Natural killer cell (primary cell): ENCODE measurements at regions not wholly inside any gene's neighbourhood (a gene's known extent, or its start where the extent isn't known, plus 50 kb on each side); places are given as distances from the start of the nearest gene placed in this dataset.

Source experiments
- ATAC-seq, 3 donors: fragments of 150-1000 bp in 2 of 3; fragments of 200-7000 bp in 1 of 3; cut with Tn5 transposase; 1 replicate in 1 of 3; 2 replicates in 2 of 3; pipeline ENCODE4 v1.10.0; 2021; ENCODE audit warnings: mild to moderate bottlenecking in 2 of 3, moderate library complexity in 2 of 3
- DNase-seq, 2 donors: peaks; one replicate each; pipeline versions ENCODE4 v3.0.0 to v3.0.0-alpha.2; 2013 to 2021; ENCODE audit warnings: mixed read lengths in 1 of 2
- H3K27ac ChIP-seq: one replicate; pipeline ENCODE4 v1.5.1; 2013; ENCODE audit warnings: mild to moderate bottlenecking, low read length
- H3K27me3 ChIP-seq: one replicate; pipeline ENCODE4 v1.6.1; 2013; ENCODE audit warnings: low read length; ENCODE audit not compliant: control insufficient read depth, insufficient read depth
- H3K36me3 ChIP-seq: one replicate; pipeline ENCODE4 v1.6.1; 2013; ENCODE audit warnings: low read length; ENCODE audit not compliant: control insufficient read depth, insufficient read depth
- H3K4me1 ChIP-seq: one replicate; pipeline ENCODE4 v1.6.1; 2013; ENCODE audit warnings: low read length; ENCODE audit not compliant: control insufficient read depth, insufficient read depth
- H3K4me3 ChIP-seq: one replicate; pipeline ENCODE4 v1.5.1; 2013; ENCODE audit warnings: low read length
- H3K9me3 ChIP-seq: one replicate; pipeline ENCODE4 v1.6.1; 2013; ENCODE audit warnings: low read length; ENCODE audit not compliant: control insufficient read depth, insufficient read depth
- H3K27ac Mint-ChIP-seq, 2 donors: one replicate each; pipeline ENCODE4 v1.8.0; 2022; ENCODE audit warnings: mild to moderate bottlenecking in 2 of 2, mixed read lengths in 2 of 2, moderate library complexity in 1 of 2
- H3K27me3 Mint-ChIP-seq, 2 donors: one replicate each; pipeline ENCODE4 v1.8.0; 2022; ENCODE audit warnings: low read depth in 2 of 2, mixed read lengths in 2 of 2
- H3K36me3 Mint-ChIP-seq: one replicate; pipeline ENCODE4 v1.8.0; 2022; ENCODE audit warnings: mixed read lengths
- H3K4me1 Mint-ChIP-seq, 2 donors: one replicate each; pipeline ENCODE4 v1.8.0; 2022; ENCODE audit warnings: mixed read lengths in 2 of 2
- H3K4me3 Mint-ChIP-seq: one replicate; pipeline ENCODE4 v1.8.0; 2022; ENCODE audit warnings: mild to moderate bottlenecking, moderate library complexity, mixed read lengths
- H3K9me3 Mint-ChIP-seq, 2 donors: one replicate each; pipeline ENCODE4 v1.8.0; 2022; ENCODE audit warnings: mixed read lengths in 2 of 2
- WGBS: methylation state at CpG from one replicate; pipeline ENCODE4 v1.1.7; 2013; ENCODE audit warnings: missing lambda C conversion rate; ENCODE audit not compliant: insufficient coverage; 5-methylcytosine and 5-hydroxymethylcytosine counted together
- intact Hi-C: fragments of 100-400 bp; cut with micrococcal nuclease; formaldehyde crosslinking; loops from one replicate; pipeline ENCODE4 v1.14.2; 2022
- TF ChIP-seq, protein P1 (sequence below): fragments of 200-600 bp; IDR thresholded peaks from one replicate; pipeline ENCODE4 v1.8.0; 2022; ENCODE audit warnings: antibody characterized with exemption

DNA sequence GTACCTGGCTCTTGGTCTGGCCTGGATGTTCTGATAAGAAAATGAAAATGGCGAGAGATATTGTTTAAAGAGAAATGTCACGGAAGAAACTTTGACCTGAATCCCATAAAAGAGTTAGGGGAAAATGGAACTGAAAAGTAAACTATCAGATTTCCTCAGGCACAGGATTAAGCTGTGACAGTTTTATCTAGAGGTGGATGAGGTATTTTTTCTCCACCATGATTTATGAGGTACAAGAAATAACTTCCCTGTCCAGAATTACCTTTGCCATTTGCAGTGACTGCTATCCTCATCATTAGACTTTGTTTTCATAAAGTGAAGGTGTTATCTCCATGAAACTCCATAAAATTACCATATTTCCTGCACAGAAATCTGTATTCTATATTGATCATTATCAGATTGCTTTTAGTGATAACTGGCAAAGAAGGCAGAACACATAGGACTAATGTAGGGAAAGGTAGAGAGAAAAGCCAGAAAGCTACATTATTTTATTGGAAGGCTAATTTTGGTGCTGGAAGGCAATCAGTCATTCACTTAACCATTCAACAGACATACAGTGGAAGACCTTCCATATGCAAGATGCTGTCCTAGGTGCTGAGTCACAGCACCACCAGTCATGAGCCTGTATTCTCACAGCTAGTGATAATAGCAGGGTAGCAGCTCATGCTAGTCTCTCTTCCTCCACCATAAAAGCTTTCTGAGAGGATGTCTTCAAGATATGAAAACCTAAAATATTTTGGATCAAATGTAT, 427.3 kb upstream of the CITED2 start:
- Histone ChIP-seq H3K4me1 (no peaks in the 10 kb centered on the region), H3K4me3 (no peak overlapping the region), H3K36me3 (no peaks in the 10 kb centered on the region), H3K27me3 (no peaks in the 10 kb centered on the region), H3K27ac (no peak overlapping the region), H3K9me3 (peaks cover 6% of the 10 kb centered on the region)
- no peak for DNase-seq
- Mint-ChIP-seq H3K4me3 (no peak overlapping the region), H3K27me3 (no peaks in the 10 kb centered on the region), H3K36me3 (no peaks in the 10 kb centered on the region), H3K4me1 (no peaks in the 10 kb centered on the region), H3K27ac (no peak overlapping the region), H3K9me3 (no peaks in the 10 kb centered on the region)
- intact Hi-C loops: no loop called here
- WGBS: 94% methylated on average over 2 of the region's 2 CpGs
- no peak for ATAC-seq
- TF ChIP-seq, protein P1, sequence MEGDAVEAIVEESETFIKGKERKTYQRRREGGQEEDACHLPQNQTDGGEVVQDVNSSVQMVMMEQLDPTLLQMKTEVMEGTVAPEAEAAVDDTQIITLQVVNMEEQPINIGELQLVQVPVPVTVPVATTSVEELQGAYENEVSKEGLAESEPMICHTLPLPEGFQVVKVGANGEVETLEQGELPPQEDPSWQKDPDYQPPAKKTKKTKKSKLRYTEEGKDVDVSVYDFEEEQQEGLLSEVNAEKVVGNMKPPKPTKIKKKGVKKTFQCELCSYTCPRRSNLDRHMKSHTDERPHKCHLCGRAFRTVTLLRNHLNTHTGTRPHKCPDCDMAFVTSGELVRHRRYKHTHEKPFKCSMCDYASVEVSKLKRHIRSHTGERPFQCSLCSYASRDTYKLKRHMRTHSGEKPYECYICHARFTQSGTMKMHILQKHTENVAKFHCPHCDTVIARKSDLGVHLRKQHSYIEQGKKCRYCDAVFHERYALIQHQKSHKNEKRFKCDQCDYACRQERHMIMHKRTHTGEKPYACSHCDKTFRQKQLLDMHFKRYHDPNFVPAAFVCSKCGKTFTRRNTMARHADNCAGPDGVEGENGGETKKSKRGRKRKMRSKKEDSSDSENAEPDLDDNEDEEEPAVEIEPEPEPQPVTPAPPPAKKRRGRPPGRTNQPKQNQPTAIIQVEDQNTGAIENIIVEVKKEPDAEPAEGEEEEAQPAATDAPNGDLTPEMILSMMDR: no peak

DNA sequence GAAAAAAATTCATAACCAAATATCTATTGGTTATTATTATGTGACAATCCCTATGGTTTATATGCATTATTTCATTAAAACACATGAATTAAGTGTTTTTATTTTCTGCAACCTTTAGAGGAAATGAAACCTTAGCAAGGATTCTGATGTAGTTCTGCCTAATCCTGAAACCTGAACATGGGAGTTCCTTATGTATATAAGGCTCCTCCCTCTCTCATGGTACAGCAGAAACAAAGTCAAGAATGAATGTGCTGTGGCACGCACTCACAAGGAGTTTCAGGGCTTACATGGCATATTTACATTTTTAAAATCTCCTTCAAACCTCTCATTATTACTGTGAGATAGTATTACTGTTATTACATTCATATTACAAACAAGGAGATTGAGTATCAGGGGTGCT, 426.4 kb upstream of the CITED2 start:
- peaks cover 6% of the 10 kb centered on the region for H3K9me3 ChIP-seq
- H3K4me1 ChIP-seq: no peaks in the 10 kb centered on the region
- H3K27ac ChIP-seq: no peak overlapping the region
- H3K4me3 ChIP-seq: no peak overlapping the region
- no peaks in the 10 kb centered on the region for H3K9me3 Mint-ChIP-seq
- no CpG with 5 or more reads among the region's 1 CpG for WGBS
- intact Hi-C loops: no loop called here
- H3K4me3 Mint-ChIP-seq: no peak overlapping the region
- H3K27me3 Mint-ChIP-seq: no peaks in the 10 kb centered on the region
- DNase-seq: no peak
- no peak overlapping the region for H3K27ac Mint-ChIP-seq
- no peaks in the 10 kb centered on the region for H3K27me3 ChIP-seq
- TF ChIP-seq, protein P1: no peak
- no peaks in the 10 kb centered on the region for H3K4me1 Mint-ChIP-seq
- H3K36me3 ChIP-seq: no peaks in the 10 kb centered on the region
- no peak for ATAC-seq
- no peaks in the 10 kb centered on the region for H3K36me3 Mint-ChIP-seq

DNA sequence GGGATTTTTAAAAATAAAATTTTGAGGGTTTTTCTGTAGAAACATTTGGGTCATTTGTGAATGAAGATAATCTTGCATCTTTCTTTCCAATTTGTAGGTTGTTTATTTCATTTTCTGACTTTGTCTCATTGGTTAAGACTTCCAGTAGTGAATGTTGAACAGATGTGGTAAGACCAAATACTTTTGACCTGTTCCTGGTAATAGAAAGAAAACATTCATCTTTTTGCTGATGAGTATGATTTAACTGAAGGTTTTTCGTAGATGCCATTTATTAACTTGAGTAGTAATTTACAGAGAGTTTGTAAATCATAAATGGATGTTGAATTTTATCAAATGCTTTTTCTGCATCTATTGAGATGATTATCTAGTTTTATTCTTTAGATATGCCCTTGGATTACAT, 416.1 kb upstream of the CITED2 start:
- no peaks in the 10 kb centered on the region for H3K4me1 ChIP-seq
- intact Hi-C loops: no loop called here
- ATAC-seq (no peak), DNase-seq (no peak)
- H3K9me3 ChIP-seq: no peaks in the 10 kb centered on the region
- no peaks in the 10 kb centered on the region for H3K4me1 Mint-ChIP-seq
- H3K27me3 ChIP-seq: no peaks in the 10 kb centered on the region
- H3K36me3 Mint-ChIP-seq: no peaks in the 10 kb centered on the region
- H3K36me3 ChIP-seq: no peaks in the 10 kb centered on the region
- no peak overlapping the region for H3K4me3 ChIP-seq
- no peak overlapping the region for H3K4me3 Mint-ChIP-seq
- TF ChIP-seq, protein P1: no peak
- no peak overlapping the region for H3K27ac ChIP-seq
- peaks cover 0 to 3% of the 10 kb centered on the region in 2 donors for H3K9me3 Mint-ChIP-seq
- H3K27me3 Mint-ChIP-seq: peaks cover 3 to 10% of the 10 kb centered on the region in 2 donors
- H3K27ac Mint-ChIP-seq: no peak overlapping the region
- no CpG with 5 or more reads among the region's 1 CpG for WGBS

DNA sequence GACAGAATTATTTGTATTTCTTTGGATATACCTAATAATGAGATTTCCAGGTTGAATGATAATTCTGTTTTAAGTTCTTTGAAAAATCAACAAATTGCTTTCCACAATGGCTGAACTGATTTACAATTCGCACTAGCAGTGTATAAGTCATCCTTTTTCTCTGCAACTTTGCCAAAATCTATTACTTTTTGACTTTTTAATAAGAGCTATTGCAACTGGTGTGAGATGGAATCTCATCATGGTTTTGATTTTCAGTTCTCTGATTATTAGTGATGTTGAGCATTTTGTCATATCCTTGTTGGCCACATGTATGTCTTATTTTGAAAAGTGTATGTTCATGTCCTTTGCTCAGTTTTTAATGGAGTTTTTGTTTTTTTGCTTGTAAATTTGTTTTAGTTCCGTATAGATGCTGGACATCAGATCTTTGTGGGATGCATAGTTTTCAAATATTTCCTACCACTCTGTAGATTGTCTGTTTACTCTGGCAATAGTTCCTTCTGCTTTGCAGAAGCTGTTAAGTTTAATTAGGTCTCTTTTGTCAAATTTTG, 409.8 kb upstream of the CITED2 start:
- no peaks in the 10 kb centered on the region for H3K36me3 ChIP-seq
- no peak overlapping the region for H3K4me3 ChIP-seq
- intact Hi-C loops: no loop called here
- H3K36me3 Mint-ChIP-seq: no peaks in the 10 kb centered on the region
- H3K27ac Mint-ChIP-seq: no peak overlapping the region
- no peak for DNase-seq
- no peaks in the 10 kb centered on the region for H3K4me1 Mint-ChIP-seq
- peaks cover 0 to 3% of the 10 kb centered on the region in 2 donors for H3K9me3 Mint-ChIP-seq
- TF ChIP-seq, protein P1: no peak
- H3K27me3 Mint-ChIP-seq: peaks cover 2 to 14% of the 10 kb centered on the region in 2 donors
- H3K4me3 Mint-ChIP-seq: no peak overlapping the region
- H3K27ac ChIP-seq: no peak overlapping the region
- no peaks in the 10 kb centered on the region for H3K27me3 ChIP-seq
- H3K9me3 ChIP-seq: no peaks in the 10 kb centered on the region
- no CpG with 5 or more reads among the region's 2 CpGs for WGBS
- no peaks in the 10 kb centered on the region for H3K4me1 ChIP-seq
- no peak for ATAC-seq
